HG03175 (cell line): ENCODE measurements at regions not wholly inside any gene's neighbourhood (a gene's known extent, or its start where the extent isn't known, plus 50 kb on each side); places are given as distances from the start of the nearest gene placed in this dataset.
"Not testable (repeated sequence)": the region's sequence is repeated elsewhere in the genome, so short reads cannot be mapped to it uniquely, and the experiment has no call there.

Experiments used
- ATAC-seq: cut with Tn5 transposase; IDR thresholded peaks from one replicate; pipeline ENCODE4 v1.9.1; 2021; ENCODE audit warnings: mild to moderate bottlenecking, moderate library complexity; ENCODE audit not compliant: unreplicated experiment

GRCh38 chr5:77871946-77872345, 95.8 kb upstream of the TBCA start:
- no peak for ATAC-seq

- no peak for ATAC-seq
These were observed 94.9 kb upstream of the TBCA start for GRCh38 chr5:77871016-77871415.

GRCh38 chr5:77869116-77869798, 93.1 kb upstream of the TBCA start:
- ATAC-seq: no peak

GRCh38 chr5:77867914-77868313, 91.8 kb upstream of the TBCA start:
- no peak for ATAC-seq

- ATAC-seq: no peak
These were observed 91.1 kb upstream of the TBCA start for GRCh38 chr5:77867194-77867691.

GRCh38 chr5:77866198-77866597, 90.1 kb upstream of the TBCA start:
- ATAC-seq: no peak

- ATAC-seq: no peak
These were observed 88.9 kb upstream of the TBCA start for GRCh38 chr5:77864997-77865396.

- ATAC-seq: no peak
These were observed 87.0 kb upstream of the TBCA start for GRCh38 chr5:77863181-77863580.

- no peak for ATAC-seq
These were observed 85.4 kb upstream of the TBCA start for GRCh38 chr5:77861576-77861975.

GRCh38 chr5:77859306-77859705, 83.2 kb upstream of the TBCA start:
- ATAC-seq: no peak

- ATAC-seq: not testable (repeated sequence)
These were observed 82.5 kb upstream of the TBCA start for GRCh38 chr5:77858678-77859077.

- ATAC-seq: no peak
These were observed 79.2 kb upstream of the TBCA start for GRCh38 chr5:77855369-77855768.

- ATAC-seq: no peak
These were observed 77.3 kb upstream of the TBCA start for GRCh38 chr5:77853353-77853907.

- peak; percentile 69 for ATAC-seq
These were observed 76.6 kb upstream of the TBCA start for GRCh38 chr5:77852514-77853352.

GRCh38 chr5:77852068-77852513, 76.0 kb upstream of the TBCA start:
- no peak for ATAC-seq

- no peak for ATAC-seq
These were observed 75.3 kb upstream of the TBCA start for GRCh38 chr5:77851176-77852067.

GRCh38 chr5:77850536-77851175, 74.5 kb upstream of the TBCA start:
- no peak for ATAC-seq

- no peak for ATAC-seq
These were observed 73.3 kb upstream of the TBCA start for GRCh38 chr5:77849308-77849900.

GRCh38 chr5:77847814-77848290, 71.7 kb upstream of the TBCA start:
- no peak for ATAC-seq

GRCh38 chr5:77847129-77847460, 71.0 kb upstream of the TBCA start:
- no peak for ATAC-seq
